ENCODE measurements at regions not wholly inside any gene's neighbourhood (a gene's known extent, or its start where the extent isn't known, plus 50 kb on each side); places are given as distances from the start of the nearest gene placed in this dataset.
A peak's percentile ranks its signal among the peaks of the same experiment; 100 is the strongest.

DNA sequence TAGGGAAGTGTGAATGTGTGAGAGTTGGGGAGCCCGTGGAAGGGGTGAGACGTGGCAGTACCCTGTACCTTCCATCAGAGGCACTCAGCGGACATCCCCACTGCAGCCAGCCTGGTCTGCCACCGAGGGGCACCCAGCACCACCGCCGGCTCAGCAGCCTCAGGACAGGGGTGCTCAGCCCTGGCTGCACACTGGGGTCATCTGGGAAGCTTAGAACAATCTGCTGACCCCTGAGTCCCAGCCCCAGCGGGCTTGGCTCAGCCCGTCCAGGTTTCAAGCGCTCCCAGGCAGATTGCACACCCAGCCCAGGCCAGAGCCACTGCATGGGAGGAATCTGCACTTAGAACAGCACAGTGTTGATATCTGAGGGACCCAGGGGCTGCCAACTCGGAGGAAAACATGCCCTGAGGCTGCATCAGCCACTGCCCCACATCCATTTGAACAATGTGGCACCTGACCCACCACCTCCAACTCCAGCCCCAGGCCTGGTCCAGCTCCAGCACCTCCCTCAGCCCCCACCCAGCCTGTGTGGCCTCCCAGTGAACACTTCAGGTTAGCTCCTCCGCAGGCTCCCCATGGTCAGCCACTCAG, 147.1 kb upstream of the OTOS start:
- peak; percentile 70 for DNase-seq (ENCODE audit: extremely low spot score)
- Histone ChIP-seq H3K36me3 (no peaks in the 10 kb centered on the region), H3K27ac (replicated peaks in 1 of 4) (no peak overlapping the region), H3K27me3 (peaks cover 0 to 14% (median 0%) of the 10 kb centered on the region in 4 donors), H3K9me3 (no peaks in the 10 kb centered on the region), H3K4me3 (no peak overlapping the region), H3K4me1 (peaks cover 0 to 5% (median 0%) of the 10 kb centered on the region in 4 donors)
- no peak for TF ChIP-seq POLR2AphosphoS5 (IDR thresholded peaks at IDR 0.05)
- TF ChIP-seq, protein P1, sequence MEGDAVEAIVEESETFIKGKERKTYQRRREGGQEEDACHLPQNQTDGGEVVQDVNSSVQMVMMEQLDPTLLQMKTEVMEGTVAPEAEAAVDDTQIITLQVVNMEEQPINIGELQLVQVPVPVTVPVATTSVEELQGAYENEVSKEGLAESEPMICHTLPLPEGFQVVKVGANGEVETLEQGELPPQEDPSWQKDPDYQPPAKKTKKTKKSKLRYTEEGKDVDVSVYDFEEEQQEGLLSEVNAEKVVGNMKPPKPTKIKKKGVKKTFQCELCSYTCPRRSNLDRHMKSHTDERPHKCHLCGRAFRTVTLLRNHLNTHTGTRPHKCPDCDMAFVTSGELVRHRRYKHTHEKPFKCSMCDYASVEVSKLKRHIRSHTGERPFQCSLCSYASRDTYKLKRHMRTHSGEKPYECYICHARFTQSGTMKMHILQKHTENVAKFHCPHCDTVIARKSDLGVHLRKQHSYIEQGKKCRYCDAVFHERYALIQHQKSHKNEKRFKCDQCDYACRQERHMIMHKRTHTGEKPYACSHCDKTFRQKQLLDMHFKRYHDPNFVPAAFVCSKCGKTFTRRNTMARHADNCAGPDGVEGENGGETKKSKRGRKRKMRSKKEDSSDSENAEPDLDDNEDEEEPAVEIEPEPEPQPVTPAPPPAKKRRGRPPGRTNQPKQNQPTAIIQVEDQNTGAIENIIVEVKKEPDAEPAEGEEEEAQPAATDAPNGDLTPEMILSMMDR (IDR thresholded peaks at IDR 0.05) = no peak
- no peak for TF ChIP-seq POLR2A (IDR thresholded peaks at IDR 0.05; ENCODE audit: low read depth)
- TF ChIP-seq EP300 (IDR thresholded peaks at IDR 0.05) = no peak
- WGBS = 74% methylated on average over 4 of the region's 11 CpGs
- intact Hi-C loops (cut with DNase I) = no loop called here

DNA sequence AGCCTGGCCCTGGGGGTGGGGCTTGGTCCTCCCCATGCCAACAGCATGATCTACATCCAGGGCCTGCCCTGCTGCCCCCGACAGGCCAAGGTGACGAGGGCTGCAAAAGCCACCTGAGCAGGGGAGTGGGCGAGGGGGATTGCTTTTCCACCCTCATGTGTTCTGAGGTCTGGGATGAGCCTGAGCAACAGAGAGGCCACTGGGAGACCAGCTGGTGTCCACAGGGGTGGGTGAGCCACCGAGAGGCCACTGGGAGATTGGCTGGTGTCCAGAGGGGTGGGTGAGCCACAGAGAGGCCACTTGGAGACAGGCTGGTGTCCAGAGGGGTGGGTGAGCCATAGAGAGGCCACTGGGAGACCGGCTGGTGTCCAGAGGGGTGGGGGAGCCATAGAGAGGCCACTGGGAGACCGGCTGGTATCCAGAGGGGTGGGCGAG, 147.4 kb upstream of the GPC1 start:
- peaks cover 0 to 8% (median 0%) of the 10 kb centered on the region in 4 donors for H3K4me1 ChIP-seq
- no peak for TF ChIP-seq POLR2A (IDR thresholded peaks at IDR 0.05; ENCODE audit: low read depth)
- TF ChIP-seq EP300 (IDR thresholded peaks at IDR 0.05) = no peak
- TF ChIP-seq POLR2AphosphoS5 (IDR thresholded peaks at IDR 0.05) = no peak
- TF ChIP-seq, protein P1 (IDR thresholded peaks at IDR 0.05) = no peak
- H3K36me3 ChIP-seq = no peaks in the 10 kb centered on the region
- peaks cover 0 to 14% (median 0%) of the 10 kb centered on the region in 4 donors for H3K27me3 ChIP-seq
- no peak overlapping the region for H3K27ac ChIP-seq (replicated peaks in 1 of 4)
- no peak overlapping the region for H3K4me3 ChIP-seq
- intact Hi-C loops (cut with DNase I) = no loop called here
- no peaks in the 10 kb centered on the region for H3K9me3 ChIP-seq
- peak; percentile 84 for DNase-seq (ENCODE audit: extremely low spot score)
- WGBS = 86% methylated on average over 6 of the region's 7 CpGs

DNA sequence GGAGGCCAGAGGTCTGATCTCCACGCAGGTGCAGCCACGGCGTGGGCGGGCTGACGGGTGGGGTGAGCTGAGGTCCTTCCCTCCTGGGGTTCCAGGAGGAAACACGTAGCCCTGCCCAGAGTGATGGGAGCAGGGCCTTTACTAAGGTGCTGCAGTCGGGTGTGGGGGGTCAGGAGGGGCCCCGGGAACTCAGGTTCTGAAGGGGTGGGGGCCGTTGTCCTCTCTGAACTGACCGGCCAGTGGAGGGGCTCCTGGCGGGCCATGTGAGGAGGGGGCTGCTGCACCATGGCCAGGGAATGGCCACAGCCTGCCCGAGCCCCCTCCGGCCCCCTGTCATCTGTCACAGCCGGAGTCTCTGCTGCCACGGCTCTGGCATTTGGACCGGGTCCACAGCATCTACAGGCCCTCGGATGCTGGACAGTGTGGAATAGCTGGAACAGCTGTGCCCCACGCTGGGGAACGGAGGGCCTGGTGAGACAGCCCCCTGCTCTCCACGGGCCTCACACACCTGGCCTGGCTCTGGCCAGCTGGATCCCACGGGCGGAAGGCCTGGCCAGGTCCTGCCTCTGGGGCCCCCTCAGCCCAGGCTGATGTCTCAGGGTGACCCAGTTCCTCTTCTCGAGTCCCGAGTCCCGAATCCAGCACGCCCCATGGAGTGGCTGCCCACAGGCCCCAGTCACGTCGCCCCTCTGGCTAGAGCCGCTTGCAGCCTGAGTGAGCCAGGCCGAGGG, 145.6 kb upstream of the GPC1 start:
- DNase-seq (ENCODE audit: extremely low spot score) = peak; percentile 60
- H3K4me1 ChIP-seq = peaks cover 0 to 15% (median 0%) of the 10 kb centered on the region in 4 donors
- intact Hi-C loops (cut with DNase I) = no loop called here
- H3K27ac ChIP-seq (replicated peaks in 1 of 4) = no peak overlapping the region
- 89% methylated on average over 8 of the region's 30 CpGs for WGBS
- H3K36me3 ChIP-seq = no peaks in the 10 kb centered on the region
- no peak overlapping the region for H3K4me3 ChIP-seq
- no peak for TF ChIP-seq POLR2A (IDR thresholded peaks at IDR 0.05; ENCODE audit: low read depth)
- no peak for TF ChIP-seq POLR2AphosphoS5 (IDR thresholded peaks at IDR 0.05)
- TF ChIP-seq EP300 (IDR thresholded peaks at IDR 0.05) = no peak
- TF ChIP-seq, protein P1 (IDR thresholded peaks at IDR 0.05) = no peak
- H3K9me3 ChIP-seq = no peaks in the 10 kb centered on the region
- peaks cover 0 to 14% (median 0%) of the 10 kb centered on the region in 4 donors for H3K27me3 ChIP-seq

DNA sequence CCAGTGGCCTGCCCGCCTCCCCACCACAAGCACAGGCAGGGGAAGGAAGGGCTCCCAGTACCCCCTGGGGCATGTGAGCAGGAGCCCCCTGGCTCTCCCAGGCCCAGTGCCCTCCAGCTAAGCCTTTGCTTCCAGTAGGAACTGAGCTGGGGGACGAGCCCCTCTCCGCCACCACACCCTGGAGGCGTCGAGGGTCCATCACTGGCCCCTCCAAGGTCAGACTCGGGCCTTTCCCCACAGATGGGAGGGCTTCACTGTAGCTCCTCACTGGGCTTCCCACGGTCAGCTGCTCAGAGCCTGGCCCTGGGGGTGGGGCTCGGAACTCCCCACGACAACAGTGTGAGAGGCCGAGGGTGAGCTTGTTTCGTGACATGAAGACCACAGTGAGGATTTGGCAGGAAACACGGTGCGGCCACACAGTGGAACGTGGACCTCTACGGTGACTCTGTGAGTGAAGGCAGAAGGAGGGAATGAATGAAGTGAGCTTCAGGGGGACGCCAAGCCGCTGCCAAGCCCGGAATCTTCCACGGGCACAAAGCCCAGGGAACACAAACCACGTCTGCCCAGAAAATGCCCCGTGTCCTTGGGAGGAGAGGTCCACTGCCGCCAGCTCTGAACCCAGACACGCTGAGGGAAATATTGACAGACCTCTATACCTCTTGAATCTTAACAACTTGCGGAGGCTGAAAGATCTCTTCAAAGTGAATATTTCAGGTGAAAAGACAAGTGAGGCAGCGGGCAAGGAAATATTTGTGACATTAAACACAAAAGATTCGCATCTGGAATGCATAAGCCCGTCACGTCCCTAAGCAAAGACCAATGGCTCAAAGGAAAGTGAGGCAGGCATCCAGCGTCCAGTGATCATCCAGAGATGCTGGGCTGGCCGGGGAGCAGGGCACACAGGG, 144.8 kb upstream of the GPC1 start:
- Histone ChIP-seq H3K9me3 (no peaks in the 10 kb centered on the region), H3K27ac (replicated peaks in 1 of 4) (no peak overlapping the region), H3K4me1 (peaks cover 0 to 15% (median 0%) of the 10 kb centered on the region in 4 donors), H3K36me3 (no peaks in the 10 kb centered on the region), H3K4me3 (no peak overlapping the region), H3K27me3 (peaks cover 0 to 14% (median 0%) of the 10 kb centered on the region in 4 donors)
- WGBS = 87% methylated on average over 24 of the region's 30 CpGs
- TF ChIP-seq POLR2AphosphoS5 (IDR thresholded peaks at IDR 0.05) = no peak
- TF ChIP-seq POLR2A (IDR thresholded peaks at IDR 0.05; ENCODE audit: low read depth) = no peak
- no peak for TF ChIP-seq EP300 (IDR thresholded peaks at IDR 0.05)
- TF ChIP-seq, protein P1 (IDR thresholded peaks at IDR 0.05) = no peak
- DNase-seq (ENCODE audit: extremely low spot score) = peak; percentile 85
- intact Hi-C loops (cut with DNase I) = no loop called here
